ENCODE measurements at regions not wholly inside any gene's neighbourhood (a gene's known extent, or its start where the extent isn't known, plus 50 kb on each side); places are given as distances from the start of the nearest gene placed in this dataset.

DNA sequence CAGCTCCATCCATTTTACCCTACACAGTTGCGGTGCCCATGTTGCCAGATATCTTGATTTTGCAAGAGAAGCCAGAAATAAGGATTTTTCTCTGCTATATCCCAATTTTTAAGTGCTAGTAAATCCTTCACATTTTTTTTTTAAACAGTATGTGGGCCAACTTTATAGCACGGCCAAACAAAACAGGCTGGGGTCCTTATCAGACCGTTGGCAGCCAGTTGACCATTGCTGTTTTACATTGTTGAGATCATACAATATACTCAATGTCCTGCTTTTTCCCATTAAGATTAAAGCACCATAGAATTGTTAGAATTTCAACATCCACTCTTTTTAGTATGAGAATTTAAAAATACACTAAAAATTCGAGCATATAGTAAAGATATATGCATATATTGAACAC is 150.9 kb downstream of the SPCS3 start:
- TF ChIP-seq, protein P1, sequence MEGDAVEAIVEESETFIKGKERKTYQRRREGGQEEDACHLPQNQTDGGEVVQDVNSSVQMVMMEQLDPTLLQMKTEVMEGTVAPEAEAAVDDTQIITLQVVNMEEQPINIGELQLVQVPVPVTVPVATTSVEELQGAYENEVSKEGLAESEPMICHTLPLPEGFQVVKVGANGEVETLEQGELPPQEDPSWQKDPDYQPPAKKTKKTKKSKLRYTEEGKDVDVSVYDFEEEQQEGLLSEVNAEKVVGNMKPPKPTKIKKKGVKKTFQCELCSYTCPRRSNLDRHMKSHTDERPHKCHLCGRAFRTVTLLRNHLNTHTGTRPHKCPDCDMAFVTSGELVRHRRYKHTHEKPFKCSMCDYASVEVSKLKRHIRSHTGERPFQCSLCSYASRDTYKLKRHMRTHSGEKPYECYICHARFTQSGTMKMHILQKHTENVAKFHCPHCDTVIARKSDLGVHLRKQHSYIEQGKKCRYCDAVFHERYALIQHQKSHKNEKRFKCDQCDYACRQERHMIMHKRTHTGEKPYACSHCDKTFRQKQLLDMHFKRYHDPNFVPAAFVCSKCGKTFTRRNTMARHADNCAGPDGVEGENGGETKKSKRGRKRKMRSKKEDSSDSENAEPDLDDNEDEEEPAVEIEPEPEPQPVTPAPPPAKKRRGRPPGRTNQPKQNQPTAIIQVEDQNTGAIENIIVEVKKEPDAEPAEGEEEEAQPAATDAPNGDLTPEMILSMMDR (IDR thresholded peaks at IDR 0.05; ENCODE audit: insufficient read depth, low read length) = no peak
- TF ChIP-seq, protein P2, sequence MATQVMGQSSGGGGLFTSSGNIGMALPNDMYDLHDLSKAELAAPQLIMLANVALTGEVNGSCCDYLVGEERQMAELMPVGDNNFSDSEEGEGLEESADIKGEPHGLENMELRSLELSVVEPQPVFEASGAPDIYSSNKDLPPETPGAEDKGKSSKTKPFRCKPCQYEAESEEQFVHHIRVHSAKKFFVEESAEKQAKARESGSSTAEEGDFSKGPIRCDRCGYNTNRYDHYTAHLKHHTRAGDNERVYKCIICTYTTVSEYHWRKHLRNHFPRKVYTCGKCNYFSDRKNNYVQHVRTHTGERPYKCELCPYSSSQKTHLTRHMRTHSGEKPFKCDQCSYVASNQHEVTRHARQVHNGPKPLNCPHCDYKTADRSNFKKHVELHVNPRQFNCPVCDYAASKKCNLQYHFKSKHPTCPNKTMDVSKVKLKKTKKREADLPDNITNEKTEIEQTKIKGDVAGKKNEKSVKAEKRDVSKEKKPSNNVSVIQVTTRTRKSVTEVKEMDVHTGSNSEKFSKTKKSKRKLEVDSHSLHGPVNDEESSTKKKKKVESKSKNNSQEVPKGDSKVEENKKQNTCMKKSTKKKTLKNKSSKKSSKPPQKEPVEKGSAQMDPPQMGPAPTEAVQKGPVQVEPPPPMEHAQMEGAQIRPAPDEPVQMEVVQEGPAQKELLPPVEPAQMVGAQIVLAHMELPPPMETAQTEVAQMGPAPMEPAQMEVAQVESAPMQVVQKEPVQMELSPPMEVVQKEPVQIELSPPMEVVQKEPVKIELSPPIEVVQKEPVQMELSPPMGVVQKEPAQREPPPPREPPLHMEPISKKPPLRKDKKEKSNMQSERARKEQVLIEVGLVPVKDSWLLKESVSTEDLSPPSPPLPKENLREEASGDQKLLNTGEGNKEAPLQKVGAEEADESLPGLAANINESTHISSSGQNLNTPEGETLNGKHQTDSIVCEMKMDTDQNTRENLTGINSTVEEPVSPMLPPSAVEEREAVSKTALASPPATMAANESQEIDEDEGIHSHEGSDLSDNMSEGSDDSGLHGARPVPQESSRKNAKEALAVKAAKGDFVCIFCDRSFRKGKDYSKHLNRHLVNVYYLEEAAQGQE (IDR thresholded peaks at IDR 0.05; ENCODE audit: insufficient replicate concordance, low read depth) = no peak
- TF ChIP-seq POLR2AphosphoS5 (IDR thresholded peaks at IDR 0.05; ENCODE audit: low read depth) (no peak), SPI1 (IDR thresholded peaks at IDR 0.05; ENCODE audit: borderline replicate concordance, low read depth) (no peak)
